IMR-90 (cell line): ENCODE measurements at regions not wholly inside any gene's neighbourhood (a gene's known extent, or its start where the extent isn't known, plus 50 kb on each side); places are given as distances from the start of the nearest gene placed in this dataset.

ENCODE experiments used
- BHLHE40 ChIP-seq: fragments of 150-350 bp; IDR thresholded peaks from 2 replicates; pipeline ENCODE4 v1.6.1; 2016; ENCODE audit warnings: mild to moderate bottlenecking, low read depth, low read length
- CEBPB ChIP-seq: IDR thresholded peaks from 2 replicates; pipeline ENCODE4 v1.6.1; 2012; ENCODE audit warnings: low read depth, low read length, improper control_type of control experiment
- CHD1 ChIP-seq: IDR thresholded peaks from 2 replicates; pipeline ENCODE4 v1.6.1; 2012; ENCODE audit warnings: low read depth, low read length, improper control_type of control experiment
- MAZ ChIP-seq: IDR thresholded peaks from 2 replicates; pipeline ENCODE4 v1.6.1; 2012; ENCODE audit warnings: low read depth, mild to moderate bottlenecking, low read length, improper control_type of control experiment, moderate library complexity, borderline replicate concordance
- MXI1 ChIP-seq: IDR thresholded peaks from 2 replicates; pipeline ENCODE4 v1.6.1; 2012; ENCODE audit warnings: low read depth, mild to moderate bottlenecking, low read length, moderate library complexity, borderline replicate concordance
- NFE2L2 ChIP-seq: fragments of 150-350 bp; IDR thresholded peaks from 2 replicates; pipeline ENCODE4 v1.6.1; 2016; ENCODE audit warnings: low read depth, mild to moderate bottlenecking, low read length
- POLR2A ChIP-seq: IDR thresholded peaks from 2 replicates; pipeline ENCODE4 v1.6.1; 2012; ENCODE audit warnings: mild to moderate bottlenecking, low read depth, low read length
- RAD21 ChIP-seq: IDR thresholded peaks from 2 replicates; pipeline ENCODE4 v1.6.1; 2012; ENCODE audit warnings: low read length, improper control_type of control experiment
- RFX5 ChIP-seq: IDR thresholded peaks from 2 replicates; pipeline ENCODE4 v1.8.0; 2012; ENCODE audit warnings: low read depth, mild to moderate bottlenecking, low read length, moderate library complexity
- SMC3 ChIP-seq: fragments of 150-350 bp; IDR thresholded peaks from 2 replicates; pipeline ENCODE4 v1.6.1; 2016; ENCODE audit warnings: low read depth, mild to moderate bottlenecking, antibody characterized with exemption, low read length, moderate library complexity
- TF ChIP-seq, protein P1 (sequence below): conservative IDR thresholded peaks from 2 replicates; pipeline ENCODE4 v1.5.1; 2012; ENCODE audit warnings: mild to moderate bottlenecking, low read depth, low read length, improper control_type of control experiment
- TF ChIP-seq, protein P2 (sequence below): fragments of 150-350 bp; IDR thresholded peaks from 2 replicates; pipeline ENCODE4 v1.6.1; 2016; ENCODE audit warnings: low read depth, mild to moderate bottlenecking, low read length, moderate library complexity, borderline replicate concordance
- TF ChIP-seq, protein P3 (sequence below): fragments of 150-350 bp; IDR thresholded peaks from 2 replicates; pipeline ENCODE4 v1.6.1; 2017; ENCODE audit warnings: mild to moderate bottlenecking, antibody characterized with exemption, low read length, low read depth

DNA sequence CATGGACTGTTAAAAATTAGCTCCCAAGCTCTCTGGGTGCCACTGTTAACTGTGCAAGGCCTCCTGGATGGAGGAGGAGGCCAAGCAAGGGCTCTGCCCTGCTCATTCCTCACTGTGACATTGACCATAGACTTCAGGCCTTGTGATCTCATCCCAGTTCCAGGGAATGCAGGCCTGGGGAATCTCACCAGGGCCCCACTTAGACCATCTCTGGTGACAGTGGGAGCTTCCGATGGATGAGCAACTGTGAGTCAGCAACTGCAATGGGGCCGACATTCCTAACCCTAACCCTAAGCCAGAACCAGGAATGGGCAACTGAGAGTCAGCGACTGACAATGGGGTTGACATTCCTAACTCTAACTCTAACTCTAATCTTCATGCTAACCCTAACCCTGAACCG is 50.4 kb upstream of the MSMB start:
- TF ChIP-seq RAD21 (no peak), POLR2A (no peak), MXI1 (no peak), CEBPB (no peak), CHD1 (no peak), NFE2L2 (no peak), SMC3 (no peak), MAZ (no peak), BHLHE40 (no peak), RFX5 (no peak)
- TF ChIP-seq, protein P1, sequence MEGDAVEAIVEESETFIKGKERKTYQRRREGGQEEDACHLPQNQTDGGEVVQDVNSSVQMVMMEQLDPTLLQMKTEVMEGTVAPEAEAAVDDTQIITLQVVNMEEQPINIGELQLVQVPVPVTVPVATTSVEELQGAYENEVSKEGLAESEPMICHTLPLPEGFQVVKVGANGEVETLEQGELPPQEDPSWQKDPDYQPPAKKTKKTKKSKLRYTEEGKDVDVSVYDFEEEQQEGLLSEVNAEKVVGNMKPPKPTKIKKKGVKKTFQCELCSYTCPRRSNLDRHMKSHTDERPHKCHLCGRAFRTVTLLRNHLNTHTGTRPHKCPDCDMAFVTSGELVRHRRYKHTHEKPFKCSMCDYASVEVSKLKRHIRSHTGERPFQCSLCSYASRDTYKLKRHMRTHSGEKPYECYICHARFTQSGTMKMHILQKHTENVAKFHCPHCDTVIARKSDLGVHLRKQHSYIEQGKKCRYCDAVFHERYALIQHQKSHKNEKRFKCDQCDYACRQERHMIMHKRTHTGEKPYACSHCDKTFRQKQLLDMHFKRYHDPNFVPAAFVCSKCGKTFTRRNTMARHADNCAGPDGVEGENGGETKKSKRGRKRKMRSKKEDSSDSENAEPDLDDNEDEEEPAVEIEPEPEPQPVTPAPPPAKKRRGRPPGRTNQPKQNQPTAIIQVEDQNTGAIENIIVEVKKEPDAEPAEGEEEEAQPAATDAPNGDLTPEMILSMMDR = no peak
- TF ChIP-seq, protein P2, sequence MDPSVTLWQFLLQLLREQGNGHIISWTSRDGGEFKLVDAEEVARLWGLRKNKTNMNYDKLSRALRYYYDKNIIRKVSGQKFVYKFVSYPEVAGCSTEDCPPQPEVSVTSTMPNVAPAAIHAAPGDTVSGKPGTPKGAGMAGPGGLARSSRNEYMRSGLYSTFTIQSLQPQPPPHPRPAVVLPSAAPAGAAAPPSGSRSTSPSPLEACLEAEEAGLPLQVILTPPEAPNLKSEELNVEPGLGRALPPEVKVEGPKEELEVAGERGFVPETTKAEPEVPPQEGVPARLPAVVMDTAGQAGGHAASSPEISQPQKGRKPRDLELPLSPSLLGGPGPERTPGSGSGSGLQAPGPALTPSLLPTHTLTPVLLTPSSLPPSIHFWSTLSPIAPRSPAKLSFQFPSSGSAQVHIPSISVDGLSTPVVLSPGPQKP = no peak
- TF ChIP-seq, protein P3, sequence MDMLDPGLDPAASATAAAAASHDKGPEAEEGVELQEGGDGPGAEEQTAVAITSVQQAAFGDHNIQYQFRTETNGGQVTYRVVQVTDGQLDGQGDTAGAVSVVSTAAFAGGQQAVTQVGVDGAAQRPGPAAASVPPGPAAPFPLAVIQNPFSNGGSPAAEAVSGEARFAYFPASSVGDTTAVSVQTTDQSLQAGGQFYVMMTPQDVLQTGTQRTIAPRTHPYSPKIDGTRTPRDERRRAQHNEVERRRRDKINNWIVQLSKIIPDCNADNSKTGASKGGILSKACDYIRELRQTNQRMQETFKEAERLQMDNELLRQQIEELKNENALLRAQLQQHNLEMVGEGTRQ = no peak
